ENCODE measurements at regions not wholly inside any gene's neighbourhood (a gene's known extent, or its start where the extent isn't known, plus 50 kb on each side); places are given as distances from the start of the nearest gene placed in this dataset.

DNA sequence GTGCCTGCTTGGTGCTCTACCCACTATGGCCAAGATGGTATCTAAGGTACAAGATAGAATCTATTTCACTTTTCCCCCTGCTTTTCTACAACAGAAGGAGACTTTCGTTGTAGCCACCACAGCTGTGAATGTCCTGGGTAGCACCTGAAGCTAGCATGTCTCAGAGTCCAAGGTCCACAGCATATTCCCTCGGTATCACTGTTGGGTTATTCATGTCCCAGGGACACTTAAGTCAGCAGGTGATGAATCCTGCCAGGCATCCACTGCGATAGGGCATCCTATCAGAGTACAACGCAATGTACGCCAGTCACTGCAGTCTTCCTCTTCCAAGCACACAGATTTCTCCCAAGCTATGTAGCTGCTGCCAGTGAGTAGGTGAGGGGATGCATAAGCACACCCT is 129.1 kb upstream of the LINC00305 start:
- Histone ChIP-seq H3K9ac (ENCODE audit: low read depth in 2 of 2, low read length in 2 of 2) (no peak overlapping the region), H3K27ac (no peak overlapping the region), H3K36me3 (no peaks in the 10 kb centered on the region), H3K9me3 (no peaks in the 10 kb centered on the region), H3K4me3 (no peak overlapping the region), H3K27me3 (no peaks in the 10 kb centered on the region), H3K4me1 (no peaks in the 10 kb centered on the region)
- DNase-seq, result no peak
- intact Hi-C loops (cut with DNase I), result no loop called here
- no peak for TF ChIP-seq CTCF (IDR thresholded peaks at IDR 0.05)

- no peaks in the 10 kb centered on the region for H3K27me3 ChIP-seq
- intact Hi-C loops (cut with DNase I), result no loop called here
- no peak overlapping the region for H3K4me3 ChIP-seq
- no peaks in the 10 kb centered on the region for H3K4me1 ChIP-seq
- no peak for DNase-seq
- H3K36me3 ChIP-seq, result no peaks in the 10 kb centered on the region
- no peaks in the 10 kb centered on the region for H3K9me3 ChIP-seq
- no peak for TF ChIP-seq CTCF (IDR thresholded peaks at IDR 0.05)
- no peak overlapping the region for H3K27ac ChIP-seq
- no peak overlapping the region for H3K9ac ChIP-seq (ENCODE audit: low read depth in 2 of 2, low read length in 2 of 2)
Measured at GRCh38 chr18:64276311-64277090, 127.6 kb upstream of the LINC00305 start.

- no peak for DNase-seq
- no peak for TF ChIP-seq CTCF (IDR thresholded peaks at IDR 0.05)
Measured at GRCh38 chr18:64275593-64276300, 126.9 kb upstream of the LINC00305 start.

GRCh38 chr18:64273724-64274123 is 124.8 kb upstream of the LINC00305 start:
- no peak for TF ChIP-seq CTCF (IDR thresholded peaks at IDR 0.05)
- DNase-seq, result no peak
- Histone ChIP-seq H3K27ac (no peak overlapping the region), H3K36me3 (no peaks in the 10 kb centered on the region), H3K9ac (ENCODE audit: low read depth in 2 of 2, low read length in 2 of 2) (no peak overlapping the region), H3K4me3 (no peak overlapping the region), H3K9me3 (no peaks in the 10 kb centered on the region), H3K27me3 (no peaks in the 10 kb centered on the region), H3K4me1 (no peaks in the 10 kb centered on the region)
- intact Hi-C loops (cut with DNase I), result no loop called here

More at GRCh38 chr18:64275593-64276300, 126.9 kb upstream of the LINC00305 start:
- H3K9me3 ChIP-seq, result no peaks in the 10 kb centered on the region
- intact Hi-C loops (cut with DNase I), result no loop called here
- H3K9ac ChIP-seq (ENCODE audit: low read depth in 2 of 2, low read length in 2 of 2), result no peak overlapping the region
- H3K27ac ChIP-seq, result no peak overlapping the region
- no peaks in the 10 kb centered on the region for H3K27me3 ChIP-seq
- no peaks in the 10 kb centered on the region for H3K36me3 ChIP-seq
- no peaks in the 10 kb centered on the region for H3K4me1 ChIP-seq
- H3K4me3 ChIP-seq, result no peak overlapping the region

DNA sequence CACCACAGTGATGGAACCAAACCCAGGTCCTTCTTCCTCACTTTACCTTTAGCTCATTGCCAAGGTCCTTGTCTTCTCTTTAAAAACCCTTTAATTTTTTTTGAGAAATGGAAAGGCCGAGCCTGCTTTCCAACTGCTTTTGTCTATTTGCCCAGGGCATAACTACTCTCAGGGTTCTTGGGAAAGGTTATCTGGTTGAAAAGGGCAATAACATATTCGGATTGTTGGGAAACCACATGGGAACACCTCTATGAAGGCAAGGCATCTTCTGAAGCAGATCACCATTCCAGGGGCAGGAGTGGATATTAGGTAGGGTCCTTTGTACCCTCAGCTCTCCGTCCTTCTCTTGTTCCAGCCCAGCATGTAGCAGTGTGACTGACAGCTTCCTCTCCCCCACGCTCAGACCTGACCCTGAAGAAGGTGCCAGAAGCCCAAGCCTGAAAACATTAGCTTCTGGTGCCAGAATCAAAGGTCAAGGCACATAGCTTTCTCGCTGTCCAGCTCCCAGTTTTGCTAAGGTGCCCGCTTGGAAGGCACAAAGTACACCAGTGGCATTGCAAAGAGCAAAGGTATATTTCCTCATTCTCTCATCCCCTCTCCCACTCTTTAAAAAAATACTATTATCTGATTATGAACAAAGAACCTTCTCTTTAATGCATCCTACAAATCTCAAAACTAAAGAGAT is 123.2 kb upstream of the LINC00305 start:
- Histone ChIP-seq H3K4me1 (no peaks in the 10 kb centered on the region), H3K9ac (ENCODE audit: low read depth in 2 of 2, low read length in 2 of 2) (no peak overlapping the region), H3K36me3 (no peaks in the 10 kb centered on the region), H3K27ac (no peak overlapping the region), H3K4me3 (no peak overlapping the region), H3K27me3 (no peaks in the 10 kb centered on the region), H3K9me3 (no peaks in the 10 kb centered on the region)
- TF ChIP-seq CTCF (IDR thresholded peaks at IDR 0.05), result no peak
- DNase-seq, result no peak
- intact Hi-C loops (cut with DNase I), result no loop called here

All from colonic mucosa (tissue), 4 donors.